HL-60 (cell line): ENCODE measurements at regions not wholly inside any gene's neighbourhood (a gene's known extent, or its start where the extent isn't known, plus 50 kb on each side); places are given as distances from the start of the nearest gene placed in this dataset.

Experiments
- DNase-seq, 2 experiments: peaks; one replicate each; pipeline ENCODE4 v3.0.0-alpha.2; 2010 to 2020; ENCODE audit warnings: low read depth in 1 of 2, low spot score in 1 of 2
- H3K27ac ChIP-seq: fragments of 250-450 bp; sonication (Bioruptor Pico); replicated peaks from 2 replicates; pipeline ENCODE4 v1.5.1; 2020; ENCODE audit warnings: mild to moderate bottlenecking, moderate library complexity
- H3K27me3 ChIP-seq: fragments of 250-450 bp; sonication (Bioruptor Pico); 2 replicates; pipeline ENCODE4 v1.5.1; 2021; ENCODE audit warnings: mild to moderate bottlenecking, moderate library complexity; ENCODE audit not compliant: insufficient read depth, poor library complexity, severe bottlenecking
- H3K4me3 ChIP-seq: replicated peaks from 2 replicates; pipeline ENCODE4 v1.5.1; 2011; ENCODE audit warnings: mild to moderate bottlenecking, control low read depth, low read length; ENCODE audit not compliant: insufficient read depth
- CTCF ChIP-seq: IDR thresholded peaks from one replicate; pipeline ENCODE4 v1.5.1; 2011; ENCODE audit warnings: low read length, control low read depth, inconsistent platforms; ENCODE audit not compliant: insufficient read depth
- GABPA ChIP-seq: IDR thresholded peaks from 2 replicates; pipeline ENCODE4 v1.6.1; 2012; ENCODE audit warnings: low read depth
- POLR2AphosphoS5 ChIP-seq: IDR thresholded peaks from 2 replicates; pipeline ENCODE4 v1.6.1; 2012; ENCODE audit warnings: low read depth
- REST ChIP-seq: IDR thresholded peaks from 2 replicates; pipeline ENCODE4 v1.6.1; 2012; ENCODE audit warnings: low read depth; ENCODE audit not compliant: insufficient replicate concordance
- SPI1 ChIP-seq: IDR thresholded peaks from 2 replicates; pipeline ENCODE4 v1.6.1; 2012; ENCODE audit warnings: low read depth, mild to moderate bottlenecking, borderline replicate concordance

- DNase-seq: no peak
- TF ChIP-seq CTCF (no peak), REST (no peak), POLR2AphosphoS5 (no peak), SPI1 (no peak), GABPA (no peak)
- H3K27ac ChIP-seq: no peak overlapping the region
- no peak overlapping the region for H3K4me3 ChIP-seq
- H3K27me3 ChIP-seq: no peaks in the 10 kb centered on the region
Observed at GRCh38 chr3:155012584-155012983, 67.5 kb upstream of the MME start.

- Histone ChIP-seq H3K27me3 (no peaks in the 10 kb centered on the region), H3K4me3 (no peak overlapping the region), H3K27ac (no peak overlapping the region)
- DNase-seq: no peak
- TF ChIP-seq SPI1 (no peak), CTCF (no peak), REST (no peak), POLR2AphosphoS5 (no peak), GABPA (no peak)
Observed at GRCh38 chr3:155010416-155010815, 69.7 kb upstream of the MME start.

GRCh38 chr3:155009217-155009616, 70.9 kb upstream of the MME start:
- DNase-seq: no peak
- no peak overlapping the region for H3K4me3 ChIP-seq
- H3K27me3 ChIP-seq: no peaks in the 10 kb centered on the region
- H3K27ac ChIP-seq: no peak overlapping the region
- no peak for TF ChIP-seq CTCF
- no peak for TF ChIP-seq REST
- TF ChIP-seq SPI1: no peak
- TF ChIP-seq GABPA: no peak
- no peak for TF ChIP-seq POLR2AphosphoS5
